H9 (cell line): ENCODE measurements at regions not wholly inside any gene's neighbourhood (a gene's known extent, or its start where the extent isn't known, plus 50 kb on each side); places are given as distances from the start of the nearest gene placed in this dataset.

Experiments
- DNase-seq: peaks from one replicate; pipeline ENCODE4 v3.0.0-alpha.2; 2017
- H2AFZ ChIP-seq: one replicate; pipeline ENCODE4 v1.6.1; 2013; ENCODE audit warnings: mild to moderate bottlenecking, low read length, control low read depth, moderate library complexity
- H2AK5ac ChIP-seq: 2 replicates; pipeline ENCODE4 v1.6.1; 2013; ENCODE audit warnings: low read length, control low read depth, mixed read lengths; ENCODE audit not compliant: insufficient read length
- H2BK120ac ChIP-seq: one replicate; pipeline ENCODE4 v1.6.1; 2013; ENCODE audit warnings: low read depth, mild to moderate bottlenecking, low read length, control low read depth, inconsistent platforms; ENCODE audit not compliant: poor library complexity, severe bottlenecking
- H2BK12ac ChIP-seq: 2 replicates; pipeline ENCODE4 v1.6.1; 2013; ENCODE audit warnings: low read length, control low read depth, mixed read lengths, low read depth; ENCODE audit not compliant: insufficient read length
- H2BK15ac ChIP-seq: 2 replicates; pipeline ENCODE4 v1.6.1; 2013; ENCODE audit warnings: low read depth, low read length, control low read depth
- H2BK20ac ChIP-seq: one replicate; pipeline ENCODE4 v1.6.1; 2013; ENCODE audit warnings: low read depth, mild to moderate bottlenecking, low read length, control low read depth, inconsistent platforms; ENCODE audit not compliant: poor library complexity, severe bottlenecking
- H2BK5ac ChIP-seq: 2 replicates; pipeline ENCODE4 v1.6.1; 2013; ENCODE audit warnings: low read length, control low read depth, mixed read lengths; ENCODE audit not compliant: insufficient read length
- H3K14ac ChIP-seq: 2 replicates; pipeline ENCODE4 v1.6.1; 2013; ENCODE audit warnings: low read length, control low read depth; ENCODE audit not compliant: insufficient read depth
- H3K18ac ChIP-seq: 2 replicates; pipeline ENCODE4 v1.6.1; 2013; ENCODE audit warnings: low read depth, mild to moderate bottlenecking, mixed read lengths, low read length, control low read depth; ENCODE audit not compliant: insufficient read length
- H3K23ac ChIP-seq: 2 replicates; pipeline ENCODE4 v1.6.1; 2013; ENCODE audit warnings: low read length, control low read depth, mixed read lengths, low read depth; ENCODE audit not compliant: insufficient read length
- H3K23me2 ChIP-seq: 2 replicates; pipeline ENCODE4 v1.6.1; 2013; ENCODE audit warnings: low read depth, mild to moderate bottlenecking, mixed read lengths, low read length, control low read depth; ENCODE audit not compliant: insufficient read length, poor library complexity, severe bottlenecking
- H3K27ac ChIP-seq: 2 replicates; pipeline ENCODE4 v1.5.1; 2013; ENCODE audit warnings: low read length, control low read depth, mixed read lengths, low read depth; ENCODE audit not compliant: insufficient read length
- H3K27me3 ChIP-seq: 2 replicates; pipeline ENCODE4 v1.6.1; 2013; ENCODE audit warnings: low read length, control low read depth, inconsistent platforms; ENCODE audit not compliant: insufficient read depth
- H3K4ac ChIP-seq: 2 replicates; pipeline ENCODE4 v1.6.1; 2013; ENCODE audit warnings: low read depth, mild to moderate bottlenecking, control low read depth, inconsistent platforms, low read length, moderate library complexity
- H3K4me1 ChIP-seq: 2 replicates; pipeline ENCODE4 v1.6.1; 2013; ENCODE audit warnings: low read length, control low read depth, inconsistent platforms; ENCODE audit not compliant: insufficient read depth
- H3K4me2 ChIP-seq: 2 replicates; pipeline ENCODE4 v1.6.1; 2013; ENCODE audit warnings: low read length, control low read depth, mixed read lengths; ENCODE audit not compliant: insufficient read length, insufficient read depth
- H3K56ac ChIP-seq: 2 replicates; pipeline ENCODE4 v1.6.1; 2013; ENCODE audit warnings: low read depth, mild to moderate bottlenecking, mixed read lengths, low read length, control low read depth; ENCODE audit not compliant: insufficient read length
- H3K79me1 ChIP-seq: 2 replicates; pipeline ENCODE4 v1.6.1; 2013; ENCODE audit warnings: low read depth, mild to moderate bottlenecking, moderate library complexity, low read length, control low read depth, inconsistent platforms; ENCODE audit not compliant: insufficient read depth, poor library complexity, severe bottlenecking
- H3K79me2 ChIP-seq: 2 replicates; pipeline ENCODE4 v1.6.1; 2013; ENCODE audit warnings: low read length, control low read depth, inconsistent platforms; ENCODE audit not compliant: insufficient read depth
- H3K9ac ChIP-seq: 2 replicates; pipeline ENCODE4 v1.6.1; 2013; ENCODE audit warnings: low read length, control low read depth, mixed read lengths; ENCODE audit not compliant: insufficient read length; ENCODE audit errors: extremely low read depth
- H3K9me3 ChIP-seq: one replicate; pipeline ENCODE4 v1.6.1; 2013; ENCODE audit warnings: low read depth, low read length, inconsistent platforms; ENCODE audit not compliant: control insufficient read depth
- H3T11ph ChIP-seq: one replicate; pipeline ENCODE4 v1.6.1; 2013; ENCODE audit warnings: mild to moderate bottlenecking, low read length, control low read depth, inconsistent platforms
- H4K20me1 ChIP-seq: one replicate; pipeline ENCODE4 v1.6.1; 2013; ENCODE audit not compliant: control insufficient read depth, insufficient read length, insufficient read depth
- H4K5ac ChIP-seq: 2 replicates; pipeline ENCODE4 v1.6.1; 2013; ENCODE audit warnings: low read depth, mild to moderate bottlenecking, mixed read lengths, low read length, control low read depth; ENCODE audit not compliant: insufficient read length
- H4K8ac ChIP-seq: replicated peaks from 2 replicates; pipeline ENCODE4 v1.6.1; 2013; ENCODE audit warnings: low read length, control low read depth, mixed read lengths, low read depth; ENCODE audit not compliant: insufficient read length
- H4K91ac ChIP-seq: 2 replicates; pipeline ENCODE4 v1.6.1; 2013; ENCODE audit warnings: low read depth, mild to moderate bottlenecking, moderate library complexity, mixed read lengths, low read length, control low read depth; ENCODE audit not compliant: insufficient read length
- H3K27ac Mint-ChIP-seq, 3 experiments: 2 replicates in 2 of 3; 3 replicates in 1 of 3; pipeline ENCODE4 v1.8.0; 2020 to 2021; ENCODE audit warnings: mixed read lengths in 3 of 3, mild to moderate bottlenecking in 1 of 3, moderate library complexity in 1 of 3
- H3K27me3 Mint-ChIP-seq: 2 replicates; pipeline ENCODE4 v1.8.0; 2021; ENCODE audit warnings: low read depth, mild to moderate bottlenecking, moderate library complexity, mixed read lengths
- H3K36me3 Mint-ChIP-seq, 3 experiments: 2 replicates in 2 of 3; 3 replicates in 1 of 3; pipeline ENCODE4 v1.8.0; 2020 to 2021; ENCODE audit warnings: low read depth in 3 of 3, mixed read lengths in 3 of 3; ENCODE audit not compliant: insufficient read depth in 1 of 3
- H3K4me1 Mint-ChIP-seq, 2 experiments: 2 replicates each; pipeline ENCODE4 v1.8.0; 2020; ENCODE audit warnings: mixed read lengths in 2 of 2
- H3K4me3 Mint-ChIP-seq, 2 experiments: 2 replicates in 1 of 2; 3 replicates in 1 of 2; pipeline ENCODE4 v1.8.0; 2020 to 2021; ENCODE audit warnings: mild to moderate bottlenecking in 2 of 2, mixed read lengths in 2 of 2, moderate library complexity in 1 of 2
- H3K9me3 Mint-ChIP-seq, 2 experiments: 2 replicates in 1 of 2; 3 replicates in 1 of 2; pipeline ENCODE4 v1.8.0; 2020; ENCODE audit warnings: mild to moderate bottlenecking in 2 of 2, mixed read lengths in 2 of 2, moderate library complexity in 1 of 2
- WGBS: extraction: QIAGEN DNeasy Blood & Tissue Kit; methylation state at CpG from one replicate; pipeline ENCODE4 v1.1.7; 2013; ENCODE audit warnings: missing lambda C conversion rate, low lambda C conversion rate, mixed read lengths; ENCODE audit not compliant: insufficient read length; ENCODE audit errors: extremely low coverage; 5-methylcytosine and 5-hydroxymethylcytosine counted together
- TF ChIP-seq, protein P1 (sequence below): fragments of 200-600 bp; sonication (generic); conservative IDR thresholded peaks from 3 replicates; pipeline ENCODE4 v1.8.0; 2021; ENCODE audit warnings: antibody characterized with exemption, mild to moderate bottlenecking

DNA sequence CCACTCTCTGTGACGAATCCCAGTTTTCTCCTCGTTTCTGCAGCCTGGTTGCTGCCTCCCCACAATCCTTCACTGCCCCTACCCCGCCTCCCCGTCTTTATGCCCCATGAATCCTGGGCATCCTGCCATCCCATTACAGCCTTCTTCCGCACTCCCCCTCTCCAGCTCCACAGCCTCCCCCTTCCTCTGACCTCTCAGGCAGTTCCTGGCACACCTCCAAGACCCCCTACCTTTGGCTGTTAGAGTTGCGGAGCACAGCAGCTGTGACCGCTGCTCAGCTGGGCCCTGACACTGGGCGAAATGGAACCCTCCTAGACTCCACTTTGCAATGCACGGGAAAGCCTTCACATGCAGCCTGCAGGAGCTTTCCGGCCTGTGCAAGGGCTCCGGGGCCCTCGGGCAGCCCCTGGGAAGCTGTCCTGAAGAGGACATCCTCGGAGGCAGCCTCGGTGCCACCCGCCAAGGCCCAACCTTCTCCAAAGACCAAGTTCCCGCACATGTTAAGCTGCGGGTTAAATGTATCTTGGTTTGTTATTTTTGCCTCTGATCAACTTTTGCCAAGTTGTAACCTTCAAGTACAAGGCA lies 400.7 kb upstream of the MKI67 start:
- Mint-ChIP-seq H3K4me1 (peaks cover 32 to 33% of the 10 kb centered on the region in 2 experiments), H3K27me3 (no peaks in the 10 kb centered on the region; the same call in 1 of the 2 replicates), H3K36me3 (no peaks in the 10 kb centered on the region), H3K9me3 (no peaks in the 10 kb centered on the region), H3K27ac (no peak overlapping the region; a peak in 1 of 7 replicates), H3K4me3 (no peak overlapping the region)
- Histone ChIP-seq H3K18ac (no peak overlapping the region), H2BK5ac (no peak overlapping the region), H3K4me1 (peaks cover 7% of the 10 kb centered on the region; the same call in 1 of the 2 replicates), H3K79me2 (no peaks in the 10 kb centered on the region), H3K27ac (no peak overlapping the region), H4K91ac (no peak overlapping the region), H2BK15ac (no peak overlapping the region), H2BK12ac (no peak overlapping the region), H3K9me3 (no peaks in the 10 kb centered on the region), H3K23me2 (no peaks in the 10 kb centered on the region), H2BK120ac (no peak overlapping the region), H3K4me2 (no peak overlapping the region), H3K56ac (no peak overlapping the region), H4K5ac (no peak overlapping the region), H2AFZ (no peak overlapping the region), H4K20me1 (no peaks in the 10 kb centered on the region), H3K27me3 (no peaks in the 10 kb centered on the region; the same call in 1 of the 2 replicates), H3K79me1 (no peaks in the 10 kb centered on the region), H2BK20ac (no peak overlapping the region), H3K9ac (no peak overlapping the region), H3T11ph (no peak overlapping the region), H4K8ac (no peak overlapping the region), H3K4ac (no peak overlapping the region), H3K14ac (no peak overlapping the region), H3K23ac (no peak overlapping the region), H2AK5ac (no peak overlapping the region)
- TF ChIP-seq, protein P1, sequence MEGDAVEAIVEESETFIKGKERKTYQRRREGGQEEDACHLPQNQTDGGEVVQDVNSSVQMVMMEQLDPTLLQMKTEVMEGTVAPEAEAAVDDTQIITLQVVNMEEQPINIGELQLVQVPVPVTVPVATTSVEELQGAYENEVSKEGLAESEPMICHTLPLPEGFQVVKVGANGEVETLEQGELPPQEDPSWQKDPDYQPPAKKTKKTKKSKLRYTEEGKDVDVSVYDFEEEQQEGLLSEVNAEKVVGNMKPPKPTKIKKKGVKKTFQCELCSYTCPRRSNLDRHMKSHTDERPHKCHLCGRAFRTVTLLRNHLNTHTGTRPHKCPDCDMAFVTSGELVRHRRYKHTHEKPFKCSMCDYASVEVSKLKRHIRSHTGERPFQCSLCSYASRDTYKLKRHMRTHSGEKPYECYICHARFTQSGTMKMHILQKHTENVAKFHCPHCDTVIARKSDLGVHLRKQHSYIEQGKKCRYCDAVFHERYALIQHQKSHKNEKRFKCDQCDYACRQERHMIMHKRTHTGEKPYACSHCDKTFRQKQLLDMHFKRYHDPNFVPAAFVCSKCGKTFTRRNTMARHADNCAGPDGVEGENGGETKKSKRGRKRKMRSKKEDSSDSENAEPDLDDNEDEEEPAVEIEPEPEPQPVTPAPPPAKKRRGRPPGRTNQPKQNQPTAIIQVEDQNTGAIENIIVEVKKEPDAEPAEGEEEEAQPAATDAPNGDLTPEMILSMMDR, result no peak
- WGBS, result no CpG with 5 or more reads among the region's 17 CpGs
- peak; percentile 33 for DNase-seq
